Esophagus squamous epithelium (tissue), 5 donors: ENCODE measurements at regions not wholly inside any gene's neighbourhood (a gene's known extent, or its start where the extent isn't known, plus 50 kb on each side); places are given as distances from the start of the nearest gene placed in this dataset.
"Not testable (repeated sequence)": the region's sequence is repeated elsewhere in the genome, so short reads cannot be mapped to it uniquely, and the experiment has no call there.

Experiments
- DNase-seq: peaks from one replicate; lab custom pipeline; 2025; lab: John Stamatoyannopoulos, UW
- H3K27ac ChIP-seq, 4 donors: fragments of 200-600 bp; sonication (generic); one replicate each; pipeline ENCODE4 v1.5.1; 2016 to 2019; ENCODE audit warnings: mild to moderate bottlenecking in 1 of 4
- H3K27me3 ChIP-seq, 4 donors: fragments of 200-600 bp; sonication (generic); 1 replicate in 3 of 4; 2 replicates in 1 of 4; pipeline versions ENCODE4 v1.5.1 to v1.6.0; 2017 to 2021; ENCODE audit warnings: antibody characterized with exemption in 1 of 4
- H3K36me3 ChIP-seq, 3 donors: fragments of 200-600 bp; sonication (generic); one replicate each; pipeline ENCODE4 v1.5.1; 2016 to 2019
- H3K4me1 ChIP-seq, 3 donors: fragments of 200-600 bp; sonication (generic); one replicate each; pipeline ENCODE4 v1.5.1; 2017 to 2019
- H3K4me3 ChIP-seq, 4 donors: fragments of 200-600 bp; sonication (generic); 1 replicate in 3 of 4; 2 replicates in 1 of 4; pipeline ENCODE4 v1.5.1; 2016 to 2019; ENCODE audit warnings: mild to moderate bottlenecking in 2 of 4, moderate library complexity in 1 of 4
- H3K9me3 ChIP-seq, 3 donors: fragments of 200-600 bp; sonication (generic); one replicate each; pipeline ENCODE4 v1.5.1; 2016 to 2019
- POLR2A ChIP-seq, 4 donors: fragments of 450-650 bp; IDR thresholded peaks; one replicate each; pipeline ENCODE4 v1.6.1; 2017; ENCODE audit warnings: antibody characterized with exemption in 4 of 4, mild to moderate bottlenecking in 4 of 4, moderate library complexity in 3 of 4
- WGBS, 2 donors: methylation state at CpG; one replicate each; pipeline ENCODE4 v1.1.5; 2018; 5-methylcytosine and 5-hydroxymethylcytosine counted together
- intact Hi-C: fragments of 100-400 bp; cut with DNase I; formaldehyde crosslinking; loops from one replicate; pipeline ENCODE4 v1.15.0; 2022
- TF ChIP-seq, protein P1 (sequence below), 6 experiments: fragments of 450-650 bp in 4 of 6; fragments of 200-600 bp in 2 of 6; sonication (generic) in 2 of 6; IDR thresholded peaks; one replicate each; pipeline ENCODE4 v1.5.1; 2016 to 2019; ENCODE audit warnings: antibody characterized with exemption in 6 of 6, mild to moderate bottlenecking in 4 of 6, moderate library complexity in 4 of 6
- donor health status: DM: yes; HTN: yes; CAD: no.

DNA sequence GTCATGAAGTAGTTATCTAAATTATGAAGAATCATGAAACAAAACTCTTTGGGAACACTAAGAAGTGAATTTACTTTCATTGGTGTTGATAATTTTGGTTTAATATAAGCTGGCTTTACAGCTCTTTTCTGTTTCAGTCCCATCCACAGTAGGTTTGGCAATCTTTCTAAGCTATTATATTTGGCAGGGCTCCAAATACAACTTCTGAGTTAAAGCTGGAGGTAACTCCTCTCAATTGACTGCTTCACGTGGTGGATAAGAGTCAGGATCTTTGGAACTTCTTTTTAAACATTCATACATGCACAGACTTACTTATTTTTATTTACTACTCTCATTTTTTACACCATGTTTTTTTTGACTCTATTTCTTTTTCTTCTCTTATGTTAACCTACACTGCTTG is 106.5 kb upstream of the EPHA3 start:
- TF ChIP-seq, protein P1, sequence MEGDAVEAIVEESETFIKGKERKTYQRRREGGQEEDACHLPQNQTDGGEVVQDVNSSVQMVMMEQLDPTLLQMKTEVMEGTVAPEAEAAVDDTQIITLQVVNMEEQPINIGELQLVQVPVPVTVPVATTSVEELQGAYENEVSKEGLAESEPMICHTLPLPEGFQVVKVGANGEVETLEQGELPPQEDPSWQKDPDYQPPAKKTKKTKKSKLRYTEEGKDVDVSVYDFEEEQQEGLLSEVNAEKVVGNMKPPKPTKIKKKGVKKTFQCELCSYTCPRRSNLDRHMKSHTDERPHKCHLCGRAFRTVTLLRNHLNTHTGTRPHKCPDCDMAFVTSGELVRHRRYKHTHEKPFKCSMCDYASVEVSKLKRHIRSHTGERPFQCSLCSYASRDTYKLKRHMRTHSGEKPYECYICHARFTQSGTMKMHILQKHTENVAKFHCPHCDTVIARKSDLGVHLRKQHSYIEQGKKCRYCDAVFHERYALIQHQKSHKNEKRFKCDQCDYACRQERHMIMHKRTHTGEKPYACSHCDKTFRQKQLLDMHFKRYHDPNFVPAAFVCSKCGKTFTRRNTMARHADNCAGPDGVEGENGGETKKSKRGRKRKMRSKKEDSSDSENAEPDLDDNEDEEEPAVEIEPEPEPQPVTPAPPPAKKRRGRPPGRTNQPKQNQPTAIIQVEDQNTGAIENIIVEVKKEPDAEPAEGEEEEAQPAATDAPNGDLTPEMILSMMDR (IDR thresholded peaks at IDR 0.05), result no peak
- no peak for TF ChIP-seq POLR2A (IDR thresholded peaks at IDR 0.05)
- Histone ChIP-seq H3K36me3 (no peaks in the 10 kb centered on the region), H3K9me3 (no peaks in the 10 kb centered on the region), H3K4me3 (no peak overlapping the region), H3K27ac (no peak overlapping the region), H3K4me1 (no peaks in the 10 kb centered on the region), H3K27me3 (no peaks in the 10 kb centered on the region)
- 15 to 25% methylated on average over 1 of the region's 1 CpG for WGBS, 2 donors
- intact Hi-C loops, result no loop called here
- DNase-seq, result no peak

DNA sequence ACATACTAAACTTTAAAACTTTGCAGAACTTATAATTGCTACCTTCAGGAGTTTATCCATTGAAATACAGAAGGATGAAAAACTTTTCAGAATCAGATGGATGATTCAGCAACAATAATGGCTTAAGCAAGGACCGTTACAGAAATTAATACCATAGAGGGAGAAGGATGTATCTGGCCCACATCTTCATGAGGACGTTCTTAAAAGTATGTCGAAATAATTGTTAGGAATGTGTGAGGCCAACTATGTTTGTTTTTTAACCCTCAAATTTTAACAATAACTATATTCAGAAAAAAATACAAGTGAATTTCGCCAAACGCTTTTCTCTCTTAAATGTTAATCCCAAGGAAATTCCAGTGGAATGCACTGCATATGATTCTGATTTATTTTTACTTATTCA is 105.2 kb upstream of the EPHA3 start:
- TF ChIP-seq, protein P1 (IDR thresholded peaks at IDR 0.05), result no peak
- TF ChIP-seq POLR2A (IDR thresholded peaks at IDR 0.05), result no peak
- H3K36me3 ChIP-seq, result no peaks in the 10 kb centered on the region
- intact Hi-C loops, result no loop called here
- DNase-seq, result no peak
- H3K27me3 ChIP-seq, result no peaks in the 10 kb centered on the region
- H3K27ac ChIP-seq, result no peak overlapping the region
- H3K4me3 ChIP-seq, result no peak overlapping the region
- H3K9me3 ChIP-seq, result no peaks in the 10 kb centered on the region
- 68 to 69% methylated on average over 5 of the region's 5 CpGs for WGBS, 2 donors
- no peaks in the 10 kb centered on the region for H3K4me1 ChIP-seq

DNA sequence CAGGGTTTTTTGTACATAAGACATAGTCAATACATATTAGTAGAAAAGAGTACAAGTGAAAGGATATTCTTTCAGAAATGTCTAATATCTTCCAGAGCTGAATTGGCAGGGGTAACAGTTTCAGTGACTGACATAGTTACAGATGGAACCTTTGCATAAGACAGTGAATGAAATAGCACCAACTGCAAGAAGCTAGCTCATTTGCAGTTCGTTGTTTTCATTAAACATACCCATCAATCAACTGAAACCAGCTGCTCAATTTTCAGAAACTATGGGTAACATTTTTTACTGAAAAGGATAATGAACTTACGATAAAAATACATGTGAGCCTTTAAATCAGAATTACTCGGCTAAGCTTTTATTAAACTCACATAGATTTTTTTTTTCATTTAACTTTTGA is 93.9 kb upstream of the EPHA3 start:
- intact Hi-C loops, result no loop called here
- Histone ChIP-seq H3K4me3 (no peak overlapping the region), H3K27ac (no peak overlapping the region), H3K4me1 (no peaks in the 10 kb centered on the region), H3K27me3 (no peaks in the 10 kb centered on the region), H3K9me3 (no peaks in the 10 kb centered on the region), H3K36me3 (no peaks in the 10 kb centered on the region)
- TF ChIP-seq, protein P1 (IDR thresholded peaks at IDR 0.05), result no peak
- TF ChIP-seq POLR2A (IDR thresholded peaks at IDR 0.05), result no peak
- DNase-seq, result no peak
- 74 to 75% methylated on average over 3 of the region's 3 CpGs for WGBS, 2 donors

DNA sequence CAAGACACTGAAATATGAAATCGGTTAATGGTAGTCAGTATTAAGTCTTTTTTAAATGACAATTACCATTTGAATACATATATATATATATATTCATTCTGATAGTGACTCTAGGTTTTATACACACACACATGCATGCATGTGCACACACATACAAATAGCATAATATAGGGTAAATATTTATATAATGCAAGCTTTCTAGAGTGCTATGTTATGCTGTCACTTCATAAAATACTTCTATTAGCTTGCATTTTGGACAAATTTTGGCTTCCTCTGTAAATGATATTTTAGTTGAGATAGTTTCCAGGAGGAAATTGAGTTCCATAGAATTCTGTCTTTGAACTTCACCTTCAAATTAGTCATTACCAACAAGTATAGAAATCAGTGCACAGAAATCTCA is 89.9 kb upstream of the EPHA3 start:
- Histone ChIP-seq H3K27me3 (no peaks in the 10 kb centered on the region), H3K27ac (no peak overlapping the region), H3K4me1 (no peaks in the 10 kb centered on the region), H3K9me3 (no peaks in the 10 kb centered on the region), H3K36me3 (no peaks in the 10 kb centered on the region), H3K4me3 (no peak overlapping the region)
- 76 to 92% methylated on average over 1 of the region's 1 CpG for WGBS, 2 donors
- DNase-seq, result no peak
- intact Hi-C loops, result no loop called here
- no peak for TF ChIP-seq POLR2A (IDR thresholded peaks at IDR 0.05)

DNA sequence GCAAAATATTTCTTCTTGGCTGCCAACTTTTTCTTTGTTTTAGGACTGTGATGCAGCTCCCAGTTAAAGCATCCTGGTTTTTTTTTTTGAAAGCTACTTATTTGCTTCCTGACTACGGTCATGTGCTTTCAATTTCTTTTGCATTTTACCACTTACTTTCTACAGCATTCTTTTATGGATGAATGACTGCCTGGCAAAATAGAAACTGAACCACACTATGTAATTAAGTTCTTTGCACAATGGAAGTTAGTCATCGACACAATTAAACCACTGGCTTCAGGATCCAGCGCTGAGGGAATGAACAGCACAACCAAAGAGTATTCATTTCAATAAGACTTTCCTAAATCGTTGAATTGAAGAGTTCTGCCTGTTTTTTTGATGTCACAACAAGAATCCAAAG is 82.2 kb upstream of the EPHA3 start:
- Histone ChIP-seq H3K9me3 (no peaks in the 10 kb centered on the region), H3K27ac (no peak overlapping the region), H3K4me1 (no peaks in the 10 kb centered on the region), H3K27me3 (no peaks in the 10 kb centered on the region), H3K36me3 (no peaks in the 10 kb centered on the region), H3K4me3 (no peak overlapping the region)
- no peak for DNase-seq
- TF ChIP-seq, protein P1 (IDR thresholded peaks at IDR 0.05), result no peak
- no peak for TF ChIP-seq POLR2A (IDR thresholded peaks at IDR 0.05)
- intact Hi-C loops, result no loop called here
- WGBS, 2 donors, result 38% methylated on average over 4 of the region's 4 CpGs

DNA sequence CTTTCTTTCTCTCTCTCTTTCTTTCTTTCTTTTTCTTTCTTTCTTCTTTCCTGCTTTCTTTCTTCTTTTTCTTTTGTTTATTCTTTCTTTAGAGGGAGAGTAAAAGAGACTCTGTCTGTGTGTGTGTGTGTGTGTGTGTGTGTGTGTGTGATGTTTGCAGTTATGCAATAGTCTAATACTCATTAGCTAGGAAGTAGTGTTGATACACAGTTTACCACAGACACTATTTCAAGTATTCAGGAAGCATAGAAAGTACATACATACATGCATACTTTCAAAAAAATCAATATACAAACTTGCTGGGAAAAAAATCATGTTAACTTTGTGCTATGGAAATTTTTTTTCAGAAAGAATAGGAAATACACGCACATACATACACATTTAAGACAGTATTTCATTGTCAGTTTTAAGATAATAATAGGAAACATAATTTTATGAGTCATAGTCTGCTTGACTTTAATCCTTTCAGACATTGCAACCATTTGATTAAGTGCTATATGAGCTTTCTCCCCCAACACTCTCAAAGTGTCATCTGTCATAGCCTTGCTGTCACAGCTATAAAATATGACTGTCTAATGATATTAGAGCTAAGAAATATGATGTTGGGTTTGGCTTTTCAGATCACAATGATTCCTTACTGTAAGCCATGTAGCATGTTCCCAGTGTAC is 74.9 kb upstream of the EPHA3 start:
- intact Hi-C loops, result no loop called here
- Histone ChIP-seq H3K36me3 (no peaks in the 10 kb centered on the region), H3K4me3 (no peak overlapping the region), H3K27me3 (no peaks in the 10 kb centered on the region), H3K9me3 (peaks cover 0 to 9% (median 0%) of the 10 kb centered on the region in 3 donors), H3K4me1 (no peaks in the 10 kb centered on the region), H3K27ac (no peak overlapping the region)
- TF ChIP-seq, protein P1 (IDR thresholded peaks at IDR 0.05), result no peak
- TF ChIP-seq POLR2A (IDR thresholded peaks at IDR 0.05), result no peak
- WGBS, 2 donors, result 39 to 51% methylated on average over 1 of the region's 1 CpG
- DNase-seq, result no peak

DNA sequence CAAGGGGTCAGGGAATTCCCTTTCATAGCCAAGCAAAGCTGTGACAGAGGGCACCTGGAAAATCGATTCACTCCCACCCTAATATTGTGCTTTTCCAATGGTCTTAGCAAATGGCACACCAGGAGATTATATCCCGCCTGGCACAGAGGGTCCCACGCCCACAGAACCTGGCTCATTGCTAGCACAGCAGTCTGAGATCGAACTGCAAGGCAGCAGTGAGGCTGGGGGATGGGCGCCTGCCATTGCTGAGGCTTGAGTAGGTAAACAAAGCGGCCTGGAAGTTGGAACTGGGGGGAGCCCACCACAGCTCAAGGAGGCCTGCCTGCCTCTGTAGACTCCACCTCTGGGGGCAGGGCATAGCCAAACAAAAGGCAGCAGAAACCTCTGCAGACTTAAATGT is 72.7 kb upstream of the EPHA3 start:
- not testable (repeated sequence) for DNase-seq
- 72 to 80% methylated on average over 5 of the region's 6 CpGs for WGBS, 2 donors

More for the DNA sequence above, 72.7 kb upstream of the EPHA3 start:
- H3K4me1 ChIP-seq, H3K4me3 ChIP-seq, H3K27ac ChIP-seq, H3K36me3 ChIP-seq, H3K9me3 ChIP-seq, H3K27me3 ChIP-seq, intact Hi-C loops: not testable (repeated sequence)
